Mesendoderm (in vitro differentiated cells): ENCODE measurements at regions not wholly inside any gene's neighbourhood (a gene's known extent, or its start where the extent isn't known, plus 50 kb on each side); places are given as distances from the start of the nearest gene placed in this dataset.

Experiments used
- DNase-seq: peaks from one replicate; pipeline ENCODE4 v3.0.0; 2013
- H2AK5ac ChIP-seq: 2 replicates; pipeline ENCODE4 v1.6.1; 2013; ENCODE audit warnings: low read length, inconsistent platforms
- H2BK120ac ChIP-seq: 2 replicates; pipeline ENCODE4 v1.6.1; 2013; ENCODE audit warnings: low read depth, mild to moderate bottlenecking, low read length, moderate library complexity, mixed read lengths
- H2BK15ac ChIP-seq: replicated peaks from 2 replicates; pipeline ENCODE4 v1.6.1; 2013; ENCODE audit warnings: low read depth, mild to moderate bottlenecking, moderate library complexity
- H2BK5ac ChIP-seq: 2 replicates; pipeline ENCODE4 v1.6.1; 2013; ENCODE audit warnings: low read length, inconsistent platforms
- H3K18ac ChIP-seq: 2 replicates; pipeline ENCODE4 v1.6.1; 2013; ENCODE audit warnings: mild to moderate bottlenecking, low read length, mixed read lengths
- H3K23ac ChIP-seq: one replicate; pipeline ENCODE4 v1.6.1; 2013; ENCODE audit warnings: low read length
- H3K27ac ChIP-seq: 2 replicates; pipeline ENCODE4 v1.5.1; 2013; ENCODE audit warnings: low read depth, mild to moderate bottlenecking, inconsistent platforms, low read length, moderate library complexity
- H3K27me3 ChIP-seq: 2 replicates; pipeline ENCODE4 v1.6.1; 2013; ENCODE audit warnings: low read length, control low read depth, mild to moderate bottlenecking, inconsistent platforms; ENCODE audit not compliant: insufficient read depth, poor library complexity
- H3K36me3 ChIP-seq: 2 replicates; pipeline ENCODE4 v1.6.1; 2013; ENCODE audit warnings: low read length, inconsistent platforms; ENCODE audit not compliant: control insufficient read depth, insufficient read depth
- H3K4ac ChIP-seq: one replicate; pipeline ENCODE4 v1.6.1; 2013; ENCODE audit warnings: low read depth, mild to moderate bottlenecking, low read length, moderate library complexity
- H3K4me1 ChIP-seq: 2 replicates; pipeline ENCODE4 v1.6.1; 2013; ENCODE audit warnings: low read depth, low read length, inconsistent platforms; ENCODE audit not compliant: control insufficient read depth
- H3K4me2 ChIP-seq: 2 replicates; pipeline ENCODE4 v1.6.1; 2013; ENCODE audit warnings: low read length
- H3K4me3 ChIP-seq: 2 replicates; pipeline ENCODE4 v1.5.1; 2013; ENCODE audit warnings: mild to moderate bottlenecking, low read length
- H3K56ac ChIP-seq: one replicate; pipeline ENCODE4 v1.6.1; 2013; ENCODE audit warnings: low read length
- H3K79me1 ChIP-seq: 2 replicates; pipeline ENCODE4 v1.6.1; 2013; ENCODE audit warnings: low read length, inconsistent platforms
- H3K79me2 ChIP-seq: 2 replicates; pipeline ENCODE4 v1.6.1; 2013; ENCODE audit warnings: mild to moderate bottlenecking, low read length; ENCODE audit not compliant: control insufficient read depth, insufficient read depth
- H3K9ac ChIP-seq: 2 replicates; pipeline ENCODE4 v1.6.1; 2013; ENCODE audit warnings: low read length, inconsistent platforms
- H4K5ac ChIP-seq: one replicate; pipeline ENCODE4 v1.6.1; 2013; ENCODE audit warnings: low read length
- H4K8ac ChIP-seq: one replicate; pipeline ENCODE4 v1.6.1; 2013; ENCODE audit warnings: low read depth, mild to moderate bottlenecking, control low read depth, low read length, moderate library complexity
- WGBS: extraction: QIAGEN DNeasy Blood & Tissue Kit; methylation state at CpG from one replicate; pipeline ENCODE4 v1.1.7; 2013; ENCODE audit warnings: low lambda C conversion rate, missing lambda C conversion rate; ENCODE audit not compliant: insufficient coverage; ENCODE audit errors: extremely low coverage; 5-methylcytosine and 5-hydroxymethylcytosine counted together

GRCh38 chr21:27047283-27047657 lies 80.4 kb upstream of the ADAMTS5 start:
- H3K9ac ChIP-seq, result no peak overlapping the region

GRCh38 chr21:27045281-27045985 lies 78.5 kb upstream of the ADAMTS5 start:
- no CpG with 5 or more reads among the region's 3 CpGs for WGBS
- H3K18ac ChIP-seq, result no peak overlapping the region

More at GRCh38 chr21:27047283-27047657, 80.4 kb upstream of the ADAMTS5 start:
- no peaks in the 10 kb centered on the region for H3K79me2 ChIP-seq
- H3K4me3 ChIP-seq, result no peak overlapping the region
- H3K27me3 ChIP-seq, result no peaks in the 10 kb centered on the region
- H4K8ac ChIP-seq, result no peak overlapping the region
- no peaks in the 10 kb centered on the region for H3K4me1 ChIP-seq
- H3K4ac ChIP-seq, result no peak overlapping the region
- no peak for DNase-seq
- H2BK15ac ChIP-seq, result no peak overlapping the region
- no peak overlapping the region for H4K5ac ChIP-seq
- WGBS, result no CpG with 5 or more reads among the region's 3 CpGs
- no peak overlapping the region for H3K27ac ChIP-seq
- H3K23ac ChIP-seq, result no peak overlapping the region
- H3K18ac ChIP-seq, result peak overlapping the region; percentile 28
- H3K36me3 ChIP-seq, result no peaks in the 10 kb centered on the region
- H2AK5ac ChIP-seq, result no peak overlapping the region
- no peak overlapping the region for H3K56ac ChIP-seq
- H2BK5ac ChIP-seq, result no peak overlapping the region
- H2BK120ac ChIP-seq, result no peak overlapping the region
- H3K79me1 ChIP-seq, result no peaks in the 10 kb centered on the region
- H3K4me2 ChIP-seq, result no peak overlapping the region

GRCh38 chr21:27043377-27043776 lies 76.5 kb upstream of the ADAMTS5 start:
- no peaks in the 10 kb centered on the region for H3K4me1 ChIP-seq
- WGBS, result no CpG with 5 or more reads among the region's 1 CpG
- H3K4ac ChIP-seq, result no peak overlapping the region

More at GRCh38 chr21:27045281-27045985, 78.5 kb upstream of the ADAMTS5 start:
- no peak overlapping the region for H2AK5ac ChIP-seq
- H4K5ac ChIP-seq, result no peak overlapping the region
- H3K4ac ChIP-seq, result no peak overlapping the region
- no peak overlapping the region for H3K27ac ChIP-seq
- no peaks in the 10 kb centered on the region for H3K79me1 ChIP-seq
- H3K27me3 ChIP-seq, result no peaks in the 10 kb centered on the region
- no peak for DNase-seq
- H3K4me1 ChIP-seq, result no peaks in the 10 kb centered on the region
- no peak overlapping the region for H3K4me3 ChIP-seq
- H3K56ac ChIP-seq, result no peak overlapping the region
- no peak overlapping the region for H4K8ac ChIP-seq
- H3K4me2 ChIP-seq, result no peak overlapping the region
- H3K36me3 ChIP-seq, result no peaks in the 10 kb centered on the region
- H2BK5ac ChIP-seq, result no peak overlapping the region
- no peak overlapping the region for H3K9ac ChIP-seq
- H2BK15ac ChIP-seq, result peak overlapping the region; percentile 85
- H2BK120ac ChIP-seq, result no peak overlapping the region
- no peak overlapping the region for H3K23ac ChIP-seq
- no peaks in the 10 kb centered on the region for H3K79me2 ChIP-seq

GRCh38 chr21:27040738-27041469 lies 74.0 kb upstream of the ADAMTS5 start:
- WGBS, result no CpG with 5 or more reads among the region's 2 CpGs

More at GRCh38 chr21:27043377-27043776, 76.5 kb upstream of the ADAMTS5 start:
- Histone ChIP-seq H3K79me2 (no peaks in the 10 kb centered on the region), H2BK120ac (no peak overlapping the region), H3K79me1 (no peaks in the 10 kb centered on the region), H3K27ac (no peak overlapping the region), H4K8ac (no peak overlapping the region), H2AK5ac (no peak overlapping the region), H2BK15ac (no peak overlapping the region), H3K27me3 (no peaks in the 10 kb centered on the region), H3K9ac (no peak overlapping the region), H3K18ac (no peak overlapping the region), H4K5ac (no peak overlapping the region), H2BK5ac (no peak overlapping the region), H3K4me2 (no peak overlapping the region), H3K56ac (no peak overlapping the region), H3K23ac (no peak overlapping the region), H3K36me3 (no peaks in the 10 kb centered on the region), H3K4me3 (no peak overlapping the region)
- peak; percentile 52 for DNase-seq

GRCh38 chr21:27036736-27037301 lies 69.9 kb upstream of the ADAMTS5 start:
- Histone ChIP-seq H3K27ac (no peak overlapping the region), H4K8ac (no peak overlapping the region), H2BK5ac (no peak overlapping the region), H3K56ac (no peak overlapping the region), H2BK15ac (no peak overlapping the region), H3K27me3 (no peaks in the 10 kb centered on the region), H2AK5ac (no peak overlapping the region), H3K4me3 (no peak overlapping the region), H3K79me2 (no peaks in the 10 kb centered on the region), H3K9ac (no peak overlapping the region), H3K23ac (no peak overlapping the region), H4K5ac (no peak overlapping the region), H2BK120ac (no peak overlapping the region), H3K4me1 (no peaks in the 10 kb centered on the region), H3K4me2 (no peak overlapping the region), H3K79me1 (no peaks in the 10 kb centered on the region), H3K36me3 (no peaks in the 10 kb centered on the region), H3K18ac (no peak overlapping the region), H3K4ac (no peak overlapping the region)
- DNase-seq, result no peak
- no CpG with 5 or more reads among the region's 3 CpGs for WGBS

More at GRCh38 chr21:27040738-27041469, 74.0 kb upstream of the ADAMTS5 start:
- Histone ChIP-seq H3K18ac (no peak overlapping the region), H3K4me3 (no peak overlapping the region), H2BK15ac (no peak overlapping the region), H4K5ac (no peak overlapping the region), H3K27me3 (no peaks in the 10 kb centered on the region), H3K4me2 (no peak overlapping the region), H3K4ac (no peak overlapping the region), H2BK120ac (no peak overlapping the region), H3K27ac (no peak overlapping the region), H3K56ac (no peak overlapping the region), H2AK5ac (no peak overlapping the region), H3K9ac (no peak overlapping the region), H3K4me1 (no peaks in the 10 kb centered on the region), H3K79me2 (no peaks in the 10 kb centered on the region), H3K23ac (no peak overlapping the region), H2BK5ac (no peak overlapping the region), H3K36me3 (no peaks in the 10 kb centered on the region), H4K8ac (no peak overlapping the region), H3K79me1 (no peaks in the 10 kb centered on the region)
- peak; percentile 41 for DNase-seq
